ENCODE measurements at regions not wholly inside any gene's neighbourhood (a gene's known extent, or its start where the extent isn't known, plus 50 kb on each side); places are given as distances from the start of the nearest gene placed in this dataset.

DNA sequence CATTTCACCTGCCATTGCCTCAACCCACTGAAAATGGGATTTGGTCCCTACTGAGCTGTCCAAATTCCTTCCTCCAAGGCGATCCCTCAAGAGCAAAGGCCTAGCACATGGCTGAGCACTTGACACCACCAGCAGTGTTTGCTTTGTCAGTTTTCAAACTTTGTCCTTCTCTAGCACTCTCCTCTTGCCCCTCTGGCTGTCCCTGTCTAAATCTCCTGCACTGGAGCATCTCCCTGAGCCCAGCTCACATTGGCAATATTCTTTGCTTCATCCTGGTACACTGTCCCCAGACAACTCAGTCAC is 66.6 kb upstream of the FTH1 start:
- no peak overlapping the region for H2AFZ ChIP-seq (ENCODE audit: insufficient read depth, low read depth, low read length, poor library complexity, severe bottlenecking)
- 82% methylated on average over 1 of the region's 1 CpG for WGBS (ENCODE audit: insufficient coverage)
- no peak overlapping the region for H3K27ac ChIP-seq (ENCODE audit: low read length in 2 of 2)
- ATAC-seq (ENCODE audit: low read depth): no peak
- H3K27me3 ChIP-seq (replicated peaks in 1 of 4; ENCODE audit: control extremely low read depth in 1 of 4, control insufficient read depth in 3 of 4, insufficient read depth in 4 of 4, low read length in 3 of 4): peaks cover 0 to 4% (median 0%) of the 10 kb centered on the region in 4 experiments
- Mint-ChIP-seq H3K4me1 (peaks cover 13% of the 10 kb centered on the region), H3K27ac (no peak overlapping the region), H3K4me3 (no peak overlapping the region), H3K27me3 (no peaks in the 10 kb centered on the region), H3K9me3 (ENCODE audit: insufficient read depth) (no peaks in the 10 kb centered on the region)
- no peak overlapping the region for H3K4me2 ChIP-seq (replicated peaks; ENCODE audit: low read depth, low read length, poor library complexity, severe bottlenecking)
- TF ChIP-seq EZH2 (IDR thresholded peaks at IDR 0.05; ENCODE audit: borderline replicate concordance, insufficient read depth, low read depth, low read length, poor library complexity, severe bottlenecking): no peak
- TF ChIP-seq, protein P1, sequence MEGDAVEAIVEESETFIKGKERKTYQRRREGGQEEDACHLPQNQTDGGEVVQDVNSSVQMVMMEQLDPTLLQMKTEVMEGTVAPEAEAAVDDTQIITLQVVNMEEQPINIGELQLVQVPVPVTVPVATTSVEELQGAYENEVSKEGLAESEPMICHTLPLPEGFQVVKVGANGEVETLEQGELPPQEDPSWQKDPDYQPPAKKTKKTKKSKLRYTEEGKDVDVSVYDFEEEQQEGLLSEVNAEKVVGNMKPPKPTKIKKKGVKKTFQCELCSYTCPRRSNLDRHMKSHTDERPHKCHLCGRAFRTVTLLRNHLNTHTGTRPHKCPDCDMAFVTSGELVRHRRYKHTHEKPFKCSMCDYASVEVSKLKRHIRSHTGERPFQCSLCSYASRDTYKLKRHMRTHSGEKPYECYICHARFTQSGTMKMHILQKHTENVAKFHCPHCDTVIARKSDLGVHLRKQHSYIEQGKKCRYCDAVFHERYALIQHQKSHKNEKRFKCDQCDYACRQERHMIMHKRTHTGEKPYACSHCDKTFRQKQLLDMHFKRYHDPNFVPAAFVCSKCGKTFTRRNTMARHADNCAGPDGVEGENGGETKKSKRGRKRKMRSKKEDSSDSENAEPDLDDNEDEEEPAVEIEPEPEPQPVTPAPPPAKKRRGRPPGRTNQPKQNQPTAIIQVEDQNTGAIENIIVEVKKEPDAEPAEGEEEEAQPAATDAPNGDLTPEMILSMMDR (IDR thresholded peaks at IDR 0.05): no peak
- ChIA-PET CTCF (no interaction called here), POLR2A (interaction anchor here (0.6 kb wide), 1 partner anchor 158 kb away, joined by 6 read pairs; no protein-coding TSS in a partner anchor)
- no peak overlapping the region for H3K4me3 ChIP-seq (ENCODE audit: control extremely low read depth in 1 of 5, extremely low read depth in 1 of 5, insufficient read depth in 1 of 5, low read depth in 2 of 5, low read length in 4 of 5)
- no peak overlapping the region for H3K9ac ChIP-seq (ENCODE audit: low read length)
- H3K79me2 ChIP-seq (ENCODE audit: control insufficient read depth, insufficient read depth, low read length): no peaks in the 10 kb centered on the region
- intact Hi-C loops (cut with micrococcal nuclease): no loop called here
- DNase-seq: no peak
- H3K9me3 ChIP-seq (ENCODE audit: control extremely low read depth in 1 of 3, control insufficient read depth in 2 of 3, insufficient read depth in 1 of 3, low read length in 2 of 3): peaks cover 0 to 6% (median 1%) of the 10 kb centered on the region in 3 donors
- H4K20me1 ChIP-seq (ENCODE audit: control insufficient read depth, insufficient read depth, low read length, poor library complexity, severe bottlenecking): no peaks in the 10 kb centered on the region
- peaks cover 4 to 8% of the 10 kb centered on the region in 2 donors for H3K4me1 ChIP-seq (ENCODE audit: control insufficient read depth in 2 of 2, insufficient read depth in 2 of 2, low read length in 2 of 2)
- H3K36me3 ChIP-seq (replicated peaks in 1 of 2; ENCODE audit: control extremely low read depth in 1 of 2, control insufficient read depth in 1 of 2, extremely low read depth in 1 of 2, insufficient read depth in 2 of 2, low read length in 1 of 2): no peaks in the 10 kb centered on the region

DNA sequence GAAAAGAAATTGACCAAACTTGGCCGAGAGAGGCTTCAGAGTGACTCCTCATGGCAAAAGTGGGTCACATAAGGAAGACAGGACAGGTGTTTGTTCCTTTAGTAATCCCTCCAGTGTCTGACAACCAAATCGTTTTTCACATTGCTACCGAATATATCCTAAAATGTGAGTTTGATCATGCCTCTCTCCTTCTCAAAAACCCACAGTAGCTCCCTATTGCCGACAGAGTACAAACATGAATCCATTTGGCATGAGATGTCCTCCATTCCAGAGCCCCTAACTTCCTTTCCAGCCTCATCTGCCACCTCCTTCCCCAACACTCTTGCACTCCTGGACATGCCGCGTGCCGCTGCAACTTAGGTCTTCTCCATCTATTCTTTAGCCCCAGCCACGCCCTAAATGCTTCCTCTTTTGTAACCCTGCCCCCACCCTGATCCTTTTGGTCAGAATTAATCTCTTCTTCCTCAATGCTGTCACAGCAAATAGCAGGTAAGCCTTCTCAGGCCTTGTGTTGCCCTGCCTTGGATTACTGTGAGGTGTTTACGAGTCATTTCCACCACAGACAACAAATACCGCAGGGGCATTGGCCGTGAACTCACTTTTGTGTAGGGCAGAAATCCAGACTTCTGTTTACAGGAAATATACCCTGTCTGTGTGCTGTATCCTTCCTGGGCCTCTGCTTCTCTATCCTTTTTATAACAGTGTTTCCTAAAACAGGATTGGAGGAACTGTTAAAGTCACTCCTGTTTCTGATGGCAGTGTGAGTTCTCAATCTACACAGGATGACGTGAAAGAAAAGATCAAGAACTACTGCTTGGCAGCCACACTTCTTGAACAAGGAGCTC is 66.0 kb upstream of the FTH1 start:
- peaks cover under 1% of the 10 kb centered on the region for H3K27me3 Mint-ChIP-seq
- Histone ChIP-seq H3K9ac (ENCODE audit: low read length) (no peak overlapping the region), H3K4me3 (ENCODE audit: control extremely low read depth in 1 of 5, extremely low read depth in 1 of 5, insufficient read depth in 1 of 5, low read depth in 2 of 5, low read length in 4 of 5) (no peak overlapping the region), H4K20me1 (ENCODE audit: control insufficient read depth, insufficient read depth, low read length, poor library complexity, severe bottlenecking) (no peaks in the 10 kb centered on the region), H3K4me1 (ENCODE audit: control insufficient read depth in 2 of 2, insufficient read depth in 2 of 2, low read length in 2 of 2) (peaks cover 4 to 8% of the 10 kb centered on the region in 2 donors), H3K27ac (ENCODE audit: low read length in 2 of 2) (no peak overlapping the region), H3K79me2 (ENCODE audit: control insufficient read depth, insufficient read depth, low read length) (no peaks in the 10 kb centered on the region), H3K9me3 (ENCODE audit: control extremely low read depth in 1 of 3, control insufficient read depth in 2 of 3, insufficient read depth in 1 of 3, low read length in 2 of 3) (peaks cover 0 to 6% (median 1%) of the 10 kb centered on the region in 3 donors), H3K27me3 (replicated peaks in 1 of 4; ENCODE audit: control extremely low read depth in 1 of 4, control insufficient read depth in 3 of 4, insufficient read depth in 4 of 4, low read length in 3 of 4) (peaks cover 0 to 4% (median 0%) of the 10 kb centered on the region in 4 experiments), H3K4me2 (replicated peaks; ENCODE audit: low read depth, low read length, poor library complexity, severe bottlenecking) (no peak overlapping the region), H3K36me3 (replicated peaks in 1 of 2; ENCODE audit: control extremely low read depth in 1 of 2, control insufficient read depth in 1 of 2, extremely low read depth in 1 of 2, insufficient read depth in 2 of 2, low read length in 1 of 2) (no peaks in the 10 kb centered on the region), H2AFZ (ENCODE audit: insufficient read depth, low read depth, low read length, poor library complexity, severe bottlenecking) (no peak overlapping the region)
- no peak overlapping the region for H3K27ac Mint-ChIP-seq
- TF ChIP-seq, protein P1 (IDR thresholded peaks at IDR 0.05): no peak
- no peak for TF ChIP-seq EZH2 (IDR thresholded peaks at IDR 0.05; ENCODE audit: borderline replicate concordance, insufficient read depth, low read depth, low read length, poor library complexity, severe bottlenecking)
- intact Hi-C loops (cut with micrococcal nuclease): no loop called here
- H3K9me3 Mint-ChIP-seq (ENCODE audit: insufficient read depth): no peaks in the 10 kb centered on the region
- WGBS (ENCODE audit: insufficient coverage): 77% methylated on average over 9 of the region's 12 CpGs
- peaks cover 13% of the 10 kb centered on the region for H3K4me1 Mint-ChIP-seq
- ChIA-PET CTCF (interaction anchor here (0.7 to 1.6 kb wide), 2 partner anchors 48 to 1793 kb away, joined by 3 to 4 read pairs; no protein-coding TSS in a partner anchor), POLR2A (interaction anchor here (0.6 to 0.7 kb wide), 2 partner anchors 13 to 157 kb away, joined by 4 to 6 read pairs; no protein-coding TSS in a partner anchor)
- ATAC-seq (ENCODE audit: low read depth): peak; percentile 28
- no peak overlapping the region for H3K4me3 Mint-ChIP-seq
- DNase-seq: peak; percentile 56

Data from B cell (primary cell).